SK-N-SH (cell line): ENCODE measurements at regions not wholly inside any gene's neighbourhood (a gene's known extent, or its start where the extent isn't known, plus 50 kb on each side); places are given as distances from the start of the nearest gene placed in this dataset.

Experiments
- CTCF ChIA-PET: fragments of 300-600, 350-600 bp; formaldehyde crosslinking; extraction: SDS; loops from one replicate; lab custom pipeline; 2021; lab: Yijun Ruan, JAX
- POLR2A ChIA-PET: fragments of 350-600 bp; sonication (Branson Sonifier 250); formaldehyde crosslinking; extraction: SDS; loops from one replicate; lab custom pipeline; 2020; ENCODE audit warnings: antibody characterized with exemption, inconsistent platforms; lab: Yijun Ruan, JAX
- DNase-seq: peaks from one replicate; pipeline ENCODE4 v3.0.0; 2012
- H2AFZ ChIP-seq: fragments of 200-600 bp; sonication (generic); 2 replicates; pipeline ENCODE4 v1.8.1; 2016; ENCODE audit warnings: antibody characterized with exemption, mild to moderate bottlenecking, low read depth
- H3F3A ChIP-seq: fragments of 200-600 bp; sonication (generic); replicated peaks from 2 replicates; pipeline ENCODE3; 2016; ENCODE audit warnings: antibody characterized with exemption, mild to moderate bottlenecking; ENCODE audit not compliant: insufficient read depth
- H3K27ac ChIP-seq, 2 experiments: fragments of 200-500 bp in 1 of 2; fragments of 200-600 bp in 1 of 2; sonication (Bioruptor generic) in 1 of 2; sonication (generic), shearing (Covaris generic) in 1 of 2; 2 replicates each; pipeline versions ENCODE4 v1.5.1 to v1.6.1; 2014 to 2016; ENCODE audit warnings: low read depth in 2 of 2, inconsistent platforms in 1 of 2, low read length in 1 of 2, mild to moderate bottlenecking in 1 of 2, mixed read lengths in 1 of 2
- H3K27me3 ChIP-seq: fragments of 200-600 bp; sonication (generic), shearing (Covaris generic); 2 replicates; pipeline ENCODE4 v1.6.1; 2016; ENCODE audit warnings: mixed run types; ENCODE audit not compliant: insufficient read depth
- H3K36me3 ChIP-seq, 2 experiments: fragments of 200-500 bp in 1 of 2; fragments of 200-600 bp in 1 of 2; sonication (Bioruptor generic) in 1 of 2; sonication (generic) in 1 of 2; replicated peaks in 1 of 2; 2 replicates each; pipeline versions ENCODE3 to v1.5.1; 2014 to 2016; ENCODE audit warnings: low read length in 1 of 2, mild to moderate bottlenecking in 1 of 2; ENCODE audit not compliant: insufficient read depth in 2 of 2, control insufficient read depth in 1 of 2
- H3K4me1 ChIP-seq, 2 experiments: fragments of 200-500 bp in 1 of 2; fragments of 200-600 bp in 1 of 2; sonication (Bioruptor generic) in 1 of 2; sonication (generic), shearing (Covaris generic) in 1 of 2; 2 replicates each; pipeline versions ENCODE4 v1.5.1 to v1.6.1; 2014 to 2016; ENCODE audit warnings: low read depth in 1 of 2, low read length in 1 of 2, mixed run types in 1 of 2; ENCODE audit not compliant: insufficient read depth in 2 of 2, control insufficient read depth in 1 of 2
- H3K4me2 ChIP-seq: fragments of 200-600 bp; sonication (generic), shearing (Covaris generic); 2 replicates; pipeline ENCODE4 v1.6.1; 2017; ENCODE audit warnings: mixed run types
- H3K4me3 ChIP-seq, 2 experiments: fragments of 200-500 bp in 1 of 2; fragments of 200-600 bp in 1 of 2; sonication (Bioruptor generic) in 1 of 2; sonication (generic), shearing (Covaris generic) in 1 of 2; 2 replicates each; pipeline versions ENCODE4 v1.5.1 to v1.8.1; 2014 to 2016; ENCODE audit warnings: low read depth in 2 of 2, inconsistent platforms in 1 of 2, low read length in 1 of 2, mild to moderate bottlenecking in 1 of 2, mixed read lengths in 1 of 2, moderate library complexity in 1 of 2
- H3K79me2 ChIP-seq: fragments of 200-600 bp; sonication (generic); 2 replicates; pipeline ENCODE4 v1.8.1; 2017; ENCODE audit warnings: mild to moderate bottlenecking; ENCODE audit not compliant: insufficient read depth
- H3K9ac ChIP-seq: fragments of 200-600 bp; sonication (generic); 2 replicates; pipeline ENCODE4 v1.6.1; 2017; ENCODE audit warnings: mixed run types
- H3K9me2 ChIP-seq: fragments of 200-600 bp; sonication (generic); 2 replicates; pipeline ENCODE4 v1.6.1; 2017; ENCODE audit warnings: mixed run types
- H3K9me3 ChIP-seq: fragments of 200-600 bp; sonication (generic); 2 replicates; pipeline ENCODE4 v1.6.1; 2017; ENCODE audit warnings: mixed run types, mild to moderate bottlenecking, moderate library complexity
- H4K20me1 ChIP-seq: fragments of 200-600 bp; sonication (generic); 2 replicates; pipeline ENCODE4 v1.6.1; 2017; ENCODE audit warnings: mild to moderate bottlenecking, mixed run types; ENCODE audit not compliant: insufficient read depth
- CHD2 ChIP-seq: fragments of 150-350 bp; IDR thresholded peaks from 2 replicates; pipeline ENCODE4 v1.6.1; 2018; ENCODE audit warnings: low read length; ENCODE audit not compliant: partially characterized antibody
- CTCF ChIP-seq: fragments of 200-600 bp; sonication (generic); IDR thresholded peaks from 2 replicates; pipeline ENCODE4 v1.6.1; 2017; ENCODE audit warnings: antibody characterized with exemption, mild to moderate bottlenecking, moderate library complexity
- ELF1 ChIP-seq: IDR thresholded peaks from 2 replicates; pipeline ENCODE4 v1.4.0; 2012
- FOSL2 ChIP-seq: IDR thresholded peaks from 2 replicates; pipeline ENCODE4 v1.4.0; 2012; ENCODE audit warnings: low read depth, mild to moderate bottlenecking, moderate library complexity, borderline replicate concordance
- GABPA ChIP-seq: IDR thresholded peaks from 2 replicates; pipeline ENCODE4 v1.4.0; 2012; ENCODE audit warnings: low read depth, mild to moderate bottlenecking
- JUND ChIP-seq: IDR thresholded peaks from 2 replicates; pipeline ENCODE4 v1.4.0; 2012
- MEF2A ChIP-seq: IDR thresholded peaks from 2 replicates; pipeline ENCODE4 v1.4.0; 2012; ENCODE audit warnings: low read depth, borderline replicate concordance
- NFIC ChIP-seq: IDR thresholded peaks from 2 replicates; pipeline ENCODE4 v1.4.0; 2012; ENCODE audit warnings: borderline replicate concordance
- NRF1 ChIP-seq: IDR thresholded peaks from 2 replicates; pipeline ENCODE4 v1.6.1; 2012; ENCODE audit warnings: low read depth, mild to moderate bottlenecking, low read length
- POLR2AphosphoS5 ChIP-seq: IDR thresholded peaks from 2 replicates; pipeline ENCODE4 v1.6.1; 2012; ENCODE audit warnings: low read depth, low read length
- RAD21 ChIP-seq: IDR thresholded peaks from 2 replicates; pipeline ENCODE4 v1.6.1; 2012; ENCODE audit warnings: mild to moderate bottlenecking, low read length
- SIN3A ChIP-seq: IDR thresholded peaks from 2 replicates; pipeline ENCODE4 v1.6.1; 2012; ENCODE audit warnings: low read depth, mild to moderate bottlenecking, low read length, moderate library complexity, borderline replicate concordance
- SMC3 ChIP-seq: IDR thresholded peaks from 2 replicates; pipeline ENCODE4 v1.6.1; 2012; ENCODE audit warnings: low read depth, low read length, improper control_type of control experiment
- TAF1 ChIP-seq: IDR thresholded peaks from 2 replicates; pipeline ENCODE4 v1.6.1; 2012; ENCODE audit warnings: low read depth, mild to moderate bottlenecking, low read length, moderate library complexity, borderline replicate concordance
- TEAD4 ChIP-seq: IDR thresholded peaks from 2 replicates; pipeline ENCODE4 v1.4.0; 2012; ENCODE audit warnings: mild to moderate bottlenecking, borderline replicate concordance; ENCODE audit not compliant: insufficient read depth
- USF1 ChIP-seq: IDR thresholded peaks from 2 replicates; pipeline ENCODE4 v1.4.0; 2012; ENCODE audit warnings: low read depth, borderline replicate concordance
- USF2 ChIP-seq: fragments of 150-350 bp; IDR thresholded peaks from 2 replicates; pipeline ENCODE4 v1.6.1; 2017; ENCODE audit warnings: antibody characterized with exemption, low read length, low read depth, borderline replicate concordance
- YY1 ChIP-seq: IDR thresholded peaks from 2 replicates; pipeline ENCODE4 v1.4.0; 2012; ENCODE audit warnings: low read depth, mild to moderate bottlenecking
- ZBTB33 ChIP-seq: IDR thresholded peaks from 2 replicates; pipeline ENCODE4 v1.4.0; 2012; ENCODE audit warnings: low read depth, borderline replicate concordance
- WGBS: methylation state at CpG from one replicate; pipeline ENCODE4 v1.1.6; 2017; ENCODE audit warnings: low lambda C conversion rate; 5-methylcytosine and 5-hydroxymethylcytosine counted together
- TF ChIP-seq, protein P1 (sequence below): IDR thresholded peaks from 2 replicates; pipeline ENCODE4 v1.4.0; 2012; ENCODE audit warnings: low read depth
- TF ChIP-seq, protein P2 (sequence below): IDR thresholded peaks from 2 replicates; pipeline ENCODE4 v1.6.1; 2012; ENCODE audit warnings: mild to moderate bottlenecking, low read depth, low read length, moderate library complexity

DNA sequence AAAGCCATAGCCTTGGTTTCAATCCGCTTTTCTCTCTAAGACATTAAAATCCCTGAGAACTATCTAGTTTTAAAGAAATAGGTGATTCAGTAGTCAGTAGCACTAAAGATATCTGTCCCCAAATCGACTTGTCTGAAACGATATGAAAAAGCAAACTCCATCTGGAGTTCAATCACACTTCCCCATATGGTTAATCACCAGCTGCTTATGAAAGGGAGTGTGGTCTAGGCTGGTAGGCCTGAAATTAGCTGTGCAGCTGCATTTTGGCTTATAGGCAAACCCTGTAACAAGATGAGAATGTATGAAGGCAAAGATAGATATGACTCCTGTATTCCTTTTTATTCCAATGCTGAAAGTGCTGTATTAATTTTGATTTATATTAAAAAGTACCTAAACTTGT, 65.9 kb downstream of the DMRTA1 start:
- ChIA-PET POLR2A (no interaction called here), CTCF (no interaction called here)
- Histone ChIP-seq H3K4me2 (no peak overlapping the region), H3K27me3 (no peaks in the 10 kb centered on the region), H4K20me1 (no peaks in the 10 kb centered on the region), H3K9me3 (no peaks in the 10 kb centered on the region), H3K9me2 (no peaks in the 10 kb centered on the region), H3F3A (no peaks in the 10 kb centered on the region), H2AFZ (no peak overlapping the region), H3K36me3 (no peaks in the 10 kb centered on the region), H3K27ac (no peak overlapping the region), H3K79me2 (no peaks in the 10 kb centered on the region), H3K4me3 (no peak overlapping the region), H3K9ac (no peak overlapping the region), H3K4me1 (no peaks in the 10 kb centered on the region)
- TF ChIP-seq CHD2 (no peak), YY1 (no peak), RAD21 (no peak), ZBTB33 (no peak), TAF1 (no peak), NFIC (no peak), FOSL2 (no peak), GABPA (no peak)
- DNase-seq: no peak
- 19% methylated on average over 3 of the region's 3 CpGs for WGBS

GRCh38 chr9:22514871-22515270, 68.2 kb downstream of the DMRTA1 start:
- Histone ChIP-seq H4K20me1 (no peaks in the 10 kb centered on the region), H2AFZ (no peak overlapping the region), H3K9me3 (no peaks in the 10 kb centered on the region), H3K4me3 (no peak overlapping the region), H3F3A (no peaks in the 10 kb centered on the region), H3K79me2 (no peaks in the 10 kb centered on the region), H3K27me3 (no peaks in the 10 kb centered on the region), H3K9ac (no peak overlapping the region), H3K36me3 (no peaks in the 10 kb centered on the region), H3K4me1 (no peaks in the 10 kb centered on the region), H3K9me2 (no peaks in the 10 kb centered on the region), H3K4me2 (no peak overlapping the region), H3K27ac (no peak overlapping the region)
- ChIA-PET POLR2A (no interaction called here), CTCF (no interaction called here)
- DNase-seq: no peak
- TF ChIP-seq USF2 (no peak), JUND (no peak), NRF1 (no peak), CTCF (no peak), TEAD4 (no peak), RAD21 (no peak), USF1 (no peak), SIN3A (no peak), SMC3 (no peak), POLR2AphosphoS5 (no peak), MEF2A (no peak), ELF1 (no peak)
- TF ChIP-seq, protein P1, sequence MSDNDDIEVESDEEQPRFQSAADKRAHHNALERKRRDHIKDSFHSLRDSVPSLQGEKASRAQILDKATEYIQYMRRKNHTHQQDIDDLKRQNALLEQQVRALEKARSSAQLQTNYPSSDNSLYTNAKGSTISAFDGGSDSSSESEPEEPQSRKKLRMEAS: no peak
- TF ChIP-seq, protein P2, sequence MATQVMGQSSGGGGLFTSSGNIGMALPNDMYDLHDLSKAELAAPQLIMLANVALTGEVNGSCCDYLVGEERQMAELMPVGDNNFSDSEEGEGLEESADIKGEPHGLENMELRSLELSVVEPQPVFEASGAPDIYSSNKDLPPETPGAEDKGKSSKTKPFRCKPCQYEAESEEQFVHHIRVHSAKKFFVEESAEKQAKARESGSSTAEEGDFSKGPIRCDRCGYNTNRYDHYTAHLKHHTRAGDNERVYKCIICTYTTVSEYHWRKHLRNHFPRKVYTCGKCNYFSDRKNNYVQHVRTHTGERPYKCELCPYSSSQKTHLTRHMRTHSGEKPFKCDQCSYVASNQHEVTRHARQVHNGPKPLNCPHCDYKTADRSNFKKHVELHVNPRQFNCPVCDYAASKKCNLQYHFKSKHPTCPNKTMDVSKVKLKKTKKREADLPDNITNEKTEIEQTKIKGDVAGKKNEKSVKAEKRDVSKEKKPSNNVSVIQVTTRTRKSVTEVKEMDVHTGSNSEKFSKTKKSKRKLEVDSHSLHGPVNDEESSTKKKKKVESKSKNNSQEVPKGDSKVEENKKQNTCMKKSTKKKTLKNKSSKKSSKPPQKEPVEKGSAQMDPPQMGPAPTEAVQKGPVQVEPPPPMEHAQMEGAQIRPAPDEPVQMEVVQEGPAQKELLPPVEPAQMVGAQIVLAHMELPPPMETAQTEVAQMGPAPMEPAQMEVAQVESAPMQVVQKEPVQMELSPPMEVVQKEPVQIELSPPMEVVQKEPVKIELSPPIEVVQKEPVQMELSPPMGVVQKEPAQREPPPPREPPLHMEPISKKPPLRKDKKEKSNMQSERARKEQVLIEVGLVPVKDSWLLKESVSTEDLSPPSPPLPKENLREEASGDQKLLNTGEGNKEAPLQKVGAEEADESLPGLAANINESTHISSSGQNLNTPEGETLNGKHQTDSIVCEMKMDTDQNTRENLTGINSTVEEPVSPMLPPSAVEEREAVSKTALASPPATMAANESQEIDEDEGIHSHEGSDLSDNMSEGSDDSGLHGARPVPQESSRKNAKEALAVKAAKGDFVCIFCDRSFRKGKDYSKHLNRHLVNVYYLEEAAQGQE: no peak
